Gastrocnemius medialis (tissue), 4 donors: ENCODE measurements at regions not wholly inside any gene's neighbourhood (a gene's known extent, or its start where the extent isn't known, plus 50 kb on each side); places are given as distances from the start of the nearest gene placed in this dataset.

ENCODE experiments used
- ATAC-seq, 2 donors: fragments of 150-250 bp; one replicate each; pipeline ENCODE4 v1.9.1; 2016
- DNase-seq, 2 donors: peaks; one replicate each; pipeline ENCODE4 v3.0.0-alpha.2; 2019
- H3K27ac ChIP-seq, 4 donors: fragments of 200-600 bp; sonication (generic); 1 replicate in 1 of 4; 2 replicates in 3 of 4; pipeline ENCODE4 v1.5.1; 2016 to 2018; ENCODE audit warnings: mild to moderate bottlenecking in 2 of 4, moderate library complexity in 1 of 4
- H3K27me3 ChIP-seq, 3 donors: fragments of 200-600 bp; sonication (generic) in 2 of 3; 1 replicate in 1 of 3; 2 replicates in 2 of 3; pipeline versions ENCODE4 v1.5.1 to v1.6.0; 2016 to 2019; ENCODE audit warnings: mild to moderate bottlenecking in 1 of 3, moderate library complexity in 1 of 3
- H3K36me3 ChIP-seq, 2 donors: fragments of 200-600 bp; sonication (generic) in 1 of 2; one replicate each; pipeline ENCODE4 v1.5.1; 2017 to 2018
- H3K4me1 ChIP-seq, 2 donors: fragments of 200-600 bp; sonication (generic) in 1 of 2; one replicate each; pipeline ENCODE4 v1.5.1; 2016 to 2017; ENCODE audit warnings: mild to moderate bottlenecking in 2 of 2
- H3K4me3 ChIP-seq, 4 donors: fragments of 200-600 bp; sonication (generic) in 3 of 4; 1 replicate in 1 of 4; 2 replicates in 3 of 4; pipeline ENCODE4 v1.5.1; 2016 to 2019; ENCODE audit warnings: mild to moderate bottlenecking in 2 of 4
- H3K9me3 ChIP-seq, 3 donors: fragments of 200-600 bp; sonication (generic) in 2 of 3; 1 replicate in 1 of 3; 2 replicates in 2 of 3; pipeline ENCODE4 v1.5.1; 2016 to 2019
- POLR2A ChIP-seq, 2 donors: fragments of 450-650 bp; IDR thresholded peaks; one replicate each; pipeline ENCODE4 v1.6.1; 2017; ENCODE audit warnings: antibody characterized with exemption in 2 of 2, mild to moderate bottlenecking in 2 of 2, moderate library complexity in 2 of 2
- in situ Hi-C, 4 donors: fragments of 200-750 bp; cut with MboI; loops; one replicate each; pipeline versions ENCODE4 v1.15.0 to v1.8.0; 2017; ENCODE audit warnings: low sequenced_read_pairs in 4 of 4
- intact Hi-C: fragments of 100-400 bp; cut with DNase I; formaldehyde crosslinking; loops from one replicate; pipeline ENCODE4 v1.15.1; 2023; ENCODE audit warnings: low total_unique reads
- TF ChIP-seq, protein P1 (sequence below), 5 experiments: fragments of 450-650 bp in 3 of 5; fragments of 200-600 bp in 2 of 5; sonication (generic) in 2 of 5; IDR thresholded peaks in 4 of 5; conservative IDR thresholded peaks in 1 of 5; 1 replicate in 4 of 5; 2 replicates in 1 of 5; pipeline ENCODE4 v1.5.1; 2016 to 2019; ENCODE audit warnings: antibody characterized with exemption in 5 of 5, mild to moderate bottlenecking in 3 of 5, moderate library complexity in 3 of 5

DNA sequence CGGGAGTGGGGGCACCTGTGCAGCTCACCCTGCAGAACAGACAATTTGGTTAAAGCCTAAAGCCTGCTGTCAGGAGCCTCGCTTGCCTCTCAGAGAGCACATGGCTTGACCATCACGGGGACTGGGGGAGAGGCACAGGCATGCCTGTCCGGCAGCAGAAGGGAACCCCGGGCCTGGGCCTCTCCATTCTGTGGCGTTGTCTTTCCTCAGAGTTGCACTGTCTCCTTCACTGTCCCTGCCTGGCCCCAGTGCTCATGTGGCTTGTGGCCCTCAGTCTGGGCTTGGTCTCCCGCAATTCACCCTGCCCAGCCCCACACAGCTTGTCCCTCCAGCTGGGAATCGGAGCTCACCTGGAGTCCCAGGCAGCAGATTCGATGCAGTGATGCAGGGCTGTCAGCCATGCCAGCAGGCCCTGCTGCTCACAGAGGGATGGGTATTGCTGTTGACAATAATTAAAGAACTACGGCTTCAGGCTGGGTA is 189.9 kb downstream of the SEC14L1 start:
- in situ Hi-C loops = loop anchor here in 2 of 4 donors (5.0 to 10.0 kb wide), 3 partner anchors 104 to 167 kb away; no protein-coding TSS in a partner anchor
- DNase-seq = no peak
- no peaks in the 10 kb centered on the region for H3K9me3 ChIP-seq
- no peak overlapping the region for H3K27ac ChIP-seq
- no peaks in the 10 kb centered on the region for H3K36me3 ChIP-seq
- peaks cover 17 to 37% of the 10 kb centered on the region in 2 donors for H3K4me1 ChIP-seq
- no peaks in the 10 kb centered on the region for H3K27me3 ChIP-seq
- no peak overlapping the region for H3K4me3 ChIP-seq
- intact Hi-C loops = loop anchor here (1.0 to 5.0 kb wide), 4 partner anchors 42 to 165 kb away; no protein-coding TSS in a partner anchor
- TF ChIP-seq POLR2A (IDR thresholded peaks at IDR 0.05) = no peak
- TF ChIP-seq, protein P1, sequence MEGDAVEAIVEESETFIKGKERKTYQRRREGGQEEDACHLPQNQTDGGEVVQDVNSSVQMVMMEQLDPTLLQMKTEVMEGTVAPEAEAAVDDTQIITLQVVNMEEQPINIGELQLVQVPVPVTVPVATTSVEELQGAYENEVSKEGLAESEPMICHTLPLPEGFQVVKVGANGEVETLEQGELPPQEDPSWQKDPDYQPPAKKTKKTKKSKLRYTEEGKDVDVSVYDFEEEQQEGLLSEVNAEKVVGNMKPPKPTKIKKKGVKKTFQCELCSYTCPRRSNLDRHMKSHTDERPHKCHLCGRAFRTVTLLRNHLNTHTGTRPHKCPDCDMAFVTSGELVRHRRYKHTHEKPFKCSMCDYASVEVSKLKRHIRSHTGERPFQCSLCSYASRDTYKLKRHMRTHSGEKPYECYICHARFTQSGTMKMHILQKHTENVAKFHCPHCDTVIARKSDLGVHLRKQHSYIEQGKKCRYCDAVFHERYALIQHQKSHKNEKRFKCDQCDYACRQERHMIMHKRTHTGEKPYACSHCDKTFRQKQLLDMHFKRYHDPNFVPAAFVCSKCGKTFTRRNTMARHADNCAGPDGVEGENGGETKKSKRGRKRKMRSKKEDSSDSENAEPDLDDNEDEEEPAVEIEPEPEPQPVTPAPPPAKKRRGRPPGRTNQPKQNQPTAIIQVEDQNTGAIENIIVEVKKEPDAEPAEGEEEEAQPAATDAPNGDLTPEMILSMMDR (IDR thresholded peaks at IDR 0.05 in 4 of 5, conservative IDR thresholded peaks at IDR 0.05 in 1 of 5) = no peak
- ATAC-seq = no peak

DNA sequence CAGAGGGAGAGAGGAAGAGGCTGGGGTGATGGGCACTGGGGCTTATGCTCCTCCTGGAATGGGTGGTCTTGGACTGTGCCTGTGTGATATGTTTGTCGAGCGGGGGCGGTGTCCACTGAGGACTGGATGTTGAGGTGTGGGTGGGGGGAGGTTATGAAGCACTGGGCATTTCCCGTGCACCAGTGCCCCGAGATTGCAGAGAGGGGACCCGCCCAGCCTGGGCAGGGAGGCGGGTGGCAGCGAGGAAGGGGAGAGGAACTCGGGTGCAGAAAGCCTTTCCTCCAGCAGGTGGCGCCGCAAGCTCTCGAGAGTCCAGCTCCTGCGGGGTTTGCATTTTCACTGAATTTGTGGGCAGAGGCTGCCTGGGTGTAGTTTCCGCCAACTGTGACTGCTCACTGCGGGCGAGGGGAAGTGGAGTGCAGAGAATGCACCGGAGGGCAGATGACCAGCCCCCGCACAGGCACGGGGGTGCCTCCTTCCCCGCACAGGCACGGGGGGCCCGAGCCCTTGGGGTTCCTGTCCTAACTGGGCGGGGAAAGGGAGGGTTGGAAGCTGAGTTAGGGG is 190.6 kb downstream of the SEC14L1 start:
- Histone ChIP-seq H3K4me3 (peak overlapping the region; percentile 26 to 42 (median 34)), H3K9me3 (no peaks in the 10 kb centered on the region), H3K36me3 (no peaks in the 10 kb centered on the region), H3K27me3 (no peaks in the 10 kb centered on the region), H3K4me1 (peaks cover 17 to 37% of the 10 kb centered on the region in 2 donors), H3K27ac (peak overlapping the region in 3 of 4 donors; percentile 51 to 61 (median 54))
- peak; percentile 86 for DNase-seq
- intact Hi-C loops (loop anchor here (1.0 to 5.0 kb wide), 4 partner anchors 41 to 164 kb away; no protein-coding TSS in a partner anchor), in situ Hi-C loops (loop anchor here in 2 of 4 donors (5.0 to 10.0 kb wide), 3 partner anchors 103 to 166 kb away; no protein-coding TSS in a partner anchor)
- no peak for TF ChIP-seq POLR2A (IDR thresholded peaks at IDR 0.05)
- TF ChIP-seq, protein P1 (IDR thresholded peaks at IDR 0.05 in 4 of 5, conservative IDR thresholded peaks at IDR 0.05 in 1 of 5) = peak; percentile 87 to 97 (median 96)
- peak; percentile 74 to 84 for ATAC-seq

DNA sequence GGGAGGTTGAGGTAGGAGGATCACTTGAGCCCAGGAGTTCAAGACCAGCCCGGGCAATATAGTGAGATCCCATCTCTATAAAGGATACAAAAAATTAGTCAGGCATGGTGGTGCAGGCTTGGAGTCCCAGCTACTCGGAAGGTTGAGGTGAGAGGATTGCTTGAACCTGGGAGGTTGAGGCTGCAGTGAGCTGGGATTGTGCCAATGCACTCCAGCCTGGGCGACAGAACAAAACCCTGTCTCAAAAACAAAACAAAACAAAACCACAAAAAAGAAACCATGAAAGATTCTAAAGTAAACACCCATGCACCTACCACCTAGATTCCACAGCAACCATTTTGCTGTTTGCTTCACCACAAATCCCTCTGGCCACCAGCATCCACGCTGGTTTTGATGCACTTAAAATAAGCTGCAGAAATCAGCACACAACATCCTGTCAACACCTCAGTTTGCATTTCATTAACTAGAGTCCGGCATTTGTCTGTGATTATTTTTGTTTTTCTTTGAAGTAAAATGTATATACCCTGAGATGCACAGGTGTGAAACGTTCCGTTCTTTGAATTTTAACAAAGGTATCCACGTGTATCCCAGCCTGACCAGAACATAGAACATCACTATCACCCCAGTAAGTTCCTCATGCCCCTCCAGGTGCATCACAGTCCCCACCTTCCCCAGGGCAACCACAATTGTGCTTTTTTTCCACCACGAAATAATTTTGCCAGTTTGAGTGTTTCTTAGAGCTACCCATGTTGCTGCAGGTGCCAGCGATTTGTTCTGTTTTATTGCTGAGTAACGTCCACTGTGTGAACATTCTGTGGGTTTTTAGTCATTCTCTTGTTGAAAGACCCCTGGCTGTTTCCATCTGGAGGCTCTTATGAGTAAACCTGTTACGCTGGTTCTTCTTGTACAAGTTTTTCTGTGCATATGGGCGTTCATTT is 191.5 kb downstream of the SEC14L1 start:
- H3K27ac ChIP-seq = peak overlapping the region in 3 of 4 donors; percentile 56 to 61 (median 59)
- in situ Hi-C loops (loop anchor here in 2 of 4 donors (5.0 to 10.0 kb wide), 3 partner anchors 102 to 165 kb away; no protein-coding TSS in a partner anchor), intact Hi-C loops (loop anchor here (5.0 kb wide), 1 partner anchor 40 kb away; no protein-coding TSS in a partner anchor)
- peak overlapping the region in 1 of 4 donors; percentile 32 for H3K4me3 ChIP-seq
- peaks cover 13 to 36% of the 10 kb centered on the region in 2 donors for H3K4me1 ChIP-seq
- DNase-seq (no peak), ATAC-seq (no peak)
- H3K9me3 ChIP-seq = no peaks in the 10 kb centered on the region
- no peaks in the 10 kb centered on the region for H3K36me3 ChIP-seq
- TF ChIP-seq POLR2A (IDR thresholded peaks at IDR 0.05) = no peak
- TF ChIP-seq, protein P1 (IDR thresholded peaks at IDR 0.05 in 4 of 5, conservative IDR thresholded peaks at IDR 0.05 in 1 of 5) = no peak
- H3K27me3 ChIP-seq = no peaks in the 10 kb centered on the region

DNA sequence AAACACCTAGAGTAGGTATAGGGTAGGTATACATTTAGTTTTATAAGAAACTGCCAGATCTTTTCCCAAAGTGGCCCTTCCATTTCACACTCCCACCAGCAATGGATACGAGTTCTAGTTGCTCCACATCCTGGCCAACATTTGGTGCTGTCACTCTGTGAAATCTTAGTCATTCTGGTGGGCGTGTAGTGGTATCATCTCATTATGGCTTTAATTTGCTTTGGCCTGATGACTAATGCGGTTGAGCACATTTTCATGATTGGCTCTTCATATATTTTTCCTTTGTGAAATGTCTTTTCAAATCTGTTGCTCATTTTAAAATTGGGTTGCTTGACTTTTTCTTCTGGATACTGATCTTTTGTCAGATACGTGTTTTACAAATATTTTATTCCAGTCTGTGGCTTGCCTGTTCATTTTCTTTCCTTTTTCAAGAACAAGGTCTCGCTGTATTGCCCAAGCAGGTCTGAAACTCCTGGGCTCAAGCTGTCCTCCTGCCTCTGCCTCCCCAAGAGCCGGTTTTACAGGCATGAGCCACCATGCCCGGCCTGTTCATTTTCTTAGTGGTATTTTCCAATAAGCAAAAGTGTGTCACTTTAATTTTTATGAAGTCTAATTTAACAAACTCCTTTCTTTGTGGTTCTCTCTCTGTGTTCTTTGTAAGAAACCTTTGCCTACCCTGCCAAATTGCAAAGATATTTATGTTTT is 192.4 kb downstream of the SEC14L1 start:
- intact Hi-C loops = loop anchor here (5.0 kb wide), 1 partner anchor 39 kb away; no protein-coding TSS in a partner anchor
- Histone ChIP-seq H3K9me3 (no peaks in the 10 kb centered on the region), H3K4me3 (no peak overlapping the region), H3K27me3 (no peaks in the 10 kb centered on the region), H3K36me3 (no peaks in the 10 kb centered on the region), H3K4me1 (peaks cover 12 to 35% of the 10 kb centered on the region in 2 donors), H3K27ac (peak overlapping the region in 3 of 4 donors; percentile 7 to 59 (median 56))
- TF ChIP-seq POLR2A (IDR thresholded peaks at IDR 0.05) = no peak
- TF ChIP-seq, protein P1 (IDR thresholded peaks at IDR 0.05 in 4 of 5, conservative IDR thresholded peaks at IDR 0.05 in 1 of 5) = no peak
- ATAC-seq = peak; percentile 39 to 50
- in situ Hi-C loops = loop anchor here in 2 of 4 donors (5.0 to 10.0 kb wide), 3 partner anchors 102 to 164 kb away; no protein-coding TSS in a partner anchor
- DNase-seq = no peak
